SK-N-MC (cell line): ENCODE measurements at regions not wholly inside any gene's neighbourhood (a gene's known extent, or its start where the extent isn't known, plus 50 kb on each side); places are given as distances from the start of the nearest gene placed in this dataset.

ENCODE experiments used
- EZH2 ChIP-seq: fragments of 200-600 bp; sonication (generic); IDR thresholded peaks from one replicate; pipeline ENCODE4 v1.6.1; 2017; ENCODE audit warnings: antibody characterized with exemption
- POLR2AphosphoS5 ChIP-seq: IDR thresholded peaks from 2 replicates; pipeline ENCODE4 v1.6.1; 2012; ENCODE audit warnings: mild to moderate bottlenecking, low read depth, low read length, borderline replicate concordance

GRCh38 chr5:94010814-94011213 is 269.4 kb upstream of the POU5F2 start:
- TF ChIP-seq POLR2AphosphoS5: no peak
- TF ChIP-seq EZH2: no peak
